GM19238 (cell line): ENCODE measurements at regions not wholly inside any gene's neighbourhood (a gene's known extent, or its start where the extent isn't known, plus 50 kb on each side); places are given as distances from the start of the nearest gene placed in this dataset.
A peak's percentile ranks its signal among the peaks of the same experiment; 100 is the strongest.

Experiments
- DNase-seq: peaks from one replicate; pipeline ENCODE4 v3.0.0; 2011; ENCODE audit warnings: low spot score; ENCODE audit not compliant: insufficient read length

- no peak for DNase-seq
Observed at GRCh38 chr1:58890609-58891008, 106.8 kb upstream of the JUN start.

DNA sequence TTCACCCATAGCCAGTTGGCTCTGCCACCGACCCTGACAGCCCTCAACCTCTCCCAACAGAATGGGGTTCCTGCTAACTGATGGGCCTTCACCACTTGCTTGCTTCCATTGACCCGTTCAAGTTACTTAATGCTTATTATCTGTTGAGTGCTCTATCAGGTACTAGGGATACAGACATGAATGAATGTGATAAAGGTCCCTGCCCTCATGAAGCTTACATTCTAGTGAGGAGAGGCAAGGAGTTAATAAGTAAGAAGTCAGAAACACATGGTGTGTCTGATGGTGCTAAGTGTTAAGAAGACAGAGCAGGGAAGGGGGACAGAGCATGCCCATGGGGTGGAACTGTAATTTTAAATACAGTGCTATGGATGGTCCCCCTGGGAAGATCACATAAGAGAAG is 107.5 kb upstream of the JUN start:
- no peak for DNase-seq

DNA sequence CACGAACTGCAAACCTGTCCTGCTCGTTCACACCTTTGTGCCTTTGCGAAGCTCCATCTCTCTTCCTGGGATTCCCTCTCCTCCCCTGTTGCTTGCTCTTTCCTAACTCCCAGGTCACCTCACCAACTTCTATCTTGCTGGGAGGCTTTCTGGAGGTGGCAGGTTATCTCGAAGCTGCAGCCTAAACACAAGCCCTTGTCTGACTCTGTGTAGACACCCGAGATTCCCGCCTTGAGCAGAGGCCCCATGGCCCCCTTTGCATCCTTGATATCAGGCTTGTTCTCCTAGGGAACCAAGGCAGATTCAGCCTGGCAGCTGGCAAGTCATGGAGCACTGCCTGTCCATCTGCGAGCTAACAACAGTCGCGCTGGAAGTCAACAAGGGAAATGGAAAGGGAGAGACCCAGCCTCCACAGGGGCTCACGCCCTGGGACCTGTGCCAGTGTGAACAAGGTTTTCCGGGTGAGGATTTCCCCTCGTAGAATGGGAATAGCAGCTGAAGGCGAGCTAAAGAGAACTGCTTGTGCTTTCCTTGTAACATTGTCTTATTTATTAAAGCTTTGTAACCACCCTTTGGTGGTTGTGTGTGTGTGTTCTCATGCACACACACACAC is 109.5 kb upstream of the JUN start:
- no peak for DNase-seq

GRCh38 chr1:58895082-58895481 is 111.2 kb upstream of the JUN start:
- no peak for DNase-seq

DNA sequence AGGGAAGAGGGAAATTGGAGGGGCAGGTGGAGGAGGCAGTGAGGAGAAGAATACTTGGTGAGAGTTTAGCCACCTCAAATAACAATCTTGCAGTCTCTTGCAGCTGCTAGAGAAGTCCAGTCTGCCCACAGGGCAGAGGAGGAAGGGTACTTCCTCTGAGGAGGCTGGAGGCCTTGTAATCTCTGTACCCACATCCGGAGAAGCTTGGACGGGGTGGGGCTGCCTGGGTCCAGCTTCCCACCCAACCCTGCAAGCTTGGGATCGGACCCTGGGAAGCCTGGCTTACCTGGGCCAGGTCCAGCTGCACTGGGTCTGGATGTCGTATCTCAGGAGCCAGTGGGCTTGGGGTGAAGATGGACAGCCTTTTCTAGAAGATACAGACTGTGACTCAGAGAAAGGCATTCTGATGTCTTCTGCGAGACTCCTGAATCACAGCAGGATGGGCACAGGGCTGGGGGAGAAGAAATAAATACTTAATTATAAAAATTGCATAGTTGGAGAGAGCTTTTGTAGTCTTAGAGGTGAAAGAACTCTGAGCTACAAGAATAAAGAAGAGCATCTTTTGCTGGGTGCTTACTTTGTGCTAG is 111.8 kb upstream of the JUN start:
- no peak for DNase-seq

DNA sequence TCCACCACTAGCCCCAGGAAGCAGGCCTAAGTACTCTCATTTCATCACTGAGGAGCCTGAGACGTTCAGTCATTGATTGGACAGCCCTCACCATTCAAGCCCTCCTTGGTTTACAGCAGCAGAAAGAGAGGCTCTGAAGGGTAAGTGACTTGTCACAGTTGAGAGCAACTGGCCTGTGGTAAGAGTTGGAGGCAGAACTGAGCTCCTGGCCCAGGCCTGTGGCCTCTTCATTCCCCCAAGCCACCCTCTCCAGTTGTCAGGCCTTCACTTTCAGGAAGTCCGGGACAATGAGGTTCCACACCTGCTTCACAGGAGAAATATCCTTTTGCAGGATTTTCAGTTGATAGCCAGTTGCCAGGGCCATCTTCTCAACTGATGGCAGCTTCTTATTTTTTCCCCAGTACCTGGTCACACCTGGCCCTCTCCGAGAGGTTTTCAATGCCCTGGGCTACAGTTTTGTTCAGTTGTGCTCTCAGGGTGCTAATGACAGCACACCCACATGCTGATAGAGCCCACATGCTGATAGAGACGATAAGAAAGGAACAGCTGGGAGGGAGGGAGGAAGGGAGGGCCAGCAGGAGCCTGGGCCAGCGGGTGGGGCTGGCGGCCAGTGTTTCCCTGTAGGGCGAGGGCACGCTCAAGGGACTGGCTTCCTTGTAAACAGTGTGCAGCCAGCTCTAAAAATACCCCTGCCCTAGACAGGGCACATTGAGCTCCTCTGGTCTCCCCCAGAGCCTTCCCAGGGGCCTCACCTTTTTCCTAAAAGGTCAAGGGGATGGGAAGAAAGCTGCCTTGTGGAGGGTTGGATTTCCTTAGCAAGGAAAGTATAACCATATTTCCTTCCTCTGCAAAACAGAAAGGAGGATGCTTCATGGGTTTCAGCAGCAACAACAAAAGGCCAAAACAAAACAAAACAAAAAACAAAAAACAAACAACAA is 112.7 kb upstream of the JUN start:
- no peak for DNase-seq

DNA sequence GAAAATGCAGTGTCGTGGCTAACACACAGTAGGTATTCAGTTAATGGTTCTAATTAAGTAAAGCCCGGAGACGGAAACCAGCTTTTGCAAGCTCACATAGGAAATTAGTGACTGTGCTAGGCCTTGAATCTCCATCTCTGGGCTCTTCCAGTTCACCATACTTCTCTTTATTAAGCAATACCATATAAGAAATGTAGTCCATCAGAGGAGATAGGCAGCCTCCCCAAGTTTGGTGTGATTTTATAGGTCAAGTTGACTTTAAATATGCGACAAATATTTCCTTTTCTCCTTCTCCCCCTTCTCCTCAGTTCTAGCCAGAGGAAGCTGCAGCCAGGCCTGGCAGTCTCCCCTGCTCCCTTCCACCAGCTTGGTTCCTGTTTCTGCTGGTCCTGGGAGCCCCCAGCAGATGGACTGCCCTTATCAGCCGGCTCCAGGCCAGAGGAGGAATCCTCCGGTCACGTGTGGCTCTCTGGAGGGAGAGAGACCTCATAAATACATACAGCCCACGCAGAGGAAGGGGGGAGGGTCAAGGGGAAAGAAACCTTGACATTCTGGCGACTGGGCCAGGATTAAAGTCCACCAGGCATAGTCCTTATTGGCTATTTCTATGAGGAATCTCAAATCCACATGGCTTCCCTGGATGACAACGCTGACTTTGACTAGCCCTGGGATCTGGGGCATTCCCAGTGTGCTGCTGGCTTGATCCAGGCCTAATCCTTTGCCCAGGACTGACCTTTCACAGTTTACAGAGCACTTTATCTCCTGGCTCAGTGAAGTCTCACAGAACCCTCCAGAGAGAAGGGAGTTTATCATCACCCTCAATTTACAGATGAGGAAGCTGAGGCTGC is 115.1 kb upstream of the JUN start:
- no peak for DNase-seq

GRCh38 chr1:58899587-58900271 is 115.9 kb upstream of the JUN start:
- no peak for DNase-seq

- no peak for DNase-seq
Observed at GRCh38 chr1:58900396-58900795, 116.5 kb upstream of the JUN start.

- DNase-seq, result no peak
Observed at GRCh38 chr1:58901008-58901407, 117.2 kb upstream of the JUN start.

DNA sequence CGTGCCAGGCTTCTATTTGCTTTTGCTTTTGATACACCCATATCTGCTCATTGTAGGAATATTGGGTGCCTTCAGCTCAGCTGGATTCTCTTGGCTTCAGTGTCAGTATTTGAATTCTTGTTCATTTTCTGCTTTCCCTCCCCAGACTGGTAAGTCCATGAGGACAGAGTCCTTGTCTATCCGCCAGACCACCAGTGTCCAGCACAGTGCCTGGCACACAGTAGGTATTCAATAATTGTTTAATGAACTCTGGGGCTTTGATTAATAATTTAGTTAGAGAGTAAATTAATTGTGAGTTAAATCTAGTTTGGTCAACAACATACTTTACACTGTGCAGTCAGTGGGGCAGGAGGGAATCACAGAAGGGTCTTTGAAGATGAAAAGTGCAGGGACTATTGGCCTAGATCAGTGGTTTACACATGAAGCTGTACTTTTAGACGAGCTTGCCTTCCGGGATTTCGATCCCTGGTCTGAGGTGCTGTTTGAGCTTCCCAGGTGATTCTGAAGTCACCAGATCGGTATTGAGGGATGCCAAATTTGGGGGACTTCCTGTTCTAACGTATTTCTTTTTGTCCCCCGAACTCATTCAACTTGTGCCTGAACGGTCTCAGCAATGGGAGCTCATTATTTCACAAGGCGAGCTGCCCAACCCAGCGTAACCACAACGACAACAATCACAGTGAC is 119.1 kb upstream of the JUN start:
- DNase-seq, result no peak

- peak; percentile 75 for DNase-seq
Observed at GRCh38 chr1:58903514-58904298, 119.9 kb upstream of the JUN start.

- no peak for DNase-seq
Observed at GRCh38 chr1:58904299-58905125, 120.7 kb upstream of the JUN start.

GRCh38 chr1:58905126-58905490 is 121.3 kb upstream of the JUN start:
- DNase-seq, result no peak

GRCh38 chr1:58905628-58906221 is 121.9 kb upstream of the JUN start:
- no peak for DNase-seq

DNA sequence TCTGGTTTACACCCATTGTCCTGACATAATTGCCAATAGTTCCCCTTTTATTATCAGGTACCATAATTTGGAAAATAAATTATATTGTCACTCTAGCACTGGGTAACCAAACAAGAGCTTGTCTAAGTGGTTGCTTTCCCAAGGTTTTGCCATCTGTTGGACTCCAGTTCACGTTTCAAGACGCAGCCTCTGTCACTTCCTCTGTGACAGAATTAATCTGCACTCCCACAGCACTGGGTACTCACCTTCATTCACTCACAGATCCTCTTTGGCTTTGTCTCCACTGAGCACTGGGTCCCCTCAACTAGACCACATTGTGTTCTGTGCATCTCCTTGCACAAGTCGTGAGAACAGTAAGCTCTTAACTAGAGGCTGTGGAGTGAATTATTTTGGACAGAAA is 123.6 kb upstream of the JUN start:
- DNase-seq, result no peak

DNA sequence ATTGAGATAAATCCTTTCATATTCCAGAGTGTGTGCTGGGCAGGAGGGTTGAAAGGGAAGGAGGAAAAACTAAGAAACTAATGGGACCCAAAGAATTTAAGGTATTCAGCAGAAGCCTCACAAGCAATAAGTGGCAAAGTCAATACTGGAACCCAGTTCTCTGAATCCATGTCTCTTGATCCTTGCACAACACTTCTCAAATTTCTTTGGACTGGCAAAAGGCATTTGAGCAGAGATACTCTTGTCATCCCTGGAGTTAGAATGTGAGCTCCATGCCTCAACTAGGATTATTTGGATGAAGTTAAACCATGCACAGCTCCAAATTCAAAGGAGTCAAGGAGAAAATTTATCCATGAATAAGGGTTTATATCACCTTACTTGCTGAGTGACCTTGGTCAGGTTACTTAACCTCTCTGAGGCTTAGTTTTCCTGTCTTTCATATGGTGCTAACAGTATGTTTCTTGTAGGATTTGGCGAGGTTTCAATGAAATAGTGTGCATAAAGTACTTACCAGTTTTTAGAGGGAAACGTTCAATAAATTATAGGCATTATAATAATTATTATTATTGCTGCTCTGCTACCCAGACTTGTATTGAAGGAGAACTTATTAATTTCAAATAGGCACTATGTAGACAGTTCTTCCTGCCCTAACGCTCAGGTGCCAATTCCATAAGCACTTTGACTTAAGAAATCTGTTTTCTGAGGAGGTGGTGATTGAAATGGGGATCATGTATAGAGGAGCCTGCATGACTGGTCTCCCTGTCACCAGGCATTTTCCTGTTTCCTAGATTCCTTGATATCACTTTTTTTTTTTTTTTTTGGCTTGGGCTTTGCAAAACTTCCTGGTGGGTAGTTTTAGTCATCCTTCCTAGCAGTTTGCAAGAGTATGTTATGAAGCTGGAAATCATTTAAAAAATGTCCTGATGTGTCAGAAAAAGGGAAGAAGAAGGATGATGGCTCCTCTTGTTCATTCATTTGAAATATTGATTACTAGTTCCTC is 125.0 kb upstream of the JUN start:
- DNase-seq, result no peak
